OCI-LY1 (cell line): ENCODE measurements at regions not wholly inside any gene's neighbourhood (a gene's known extent, or its start where the extent isn't known, plus 50 kb on each side); places are given as distances from the start of the nearest gene placed in this dataset.

ENCODE experiments used
- H2AFZ ChIP-seq: fragments of 200-600 bp; sonication (generic), shearing (Covaris generic); 2 replicates; pipeline ENCODE4 v1.6.0; 2014; ENCODE audit warnings: antibody characterized with exemption, mild to moderate bottlenecking, low read length
- H3F3A ChIP-seq: fragments of 200-600 bp; sonication (generic), shearing (Covaris generic); 2 replicates; pipeline ENCODE4 v1.6.0; 2014; ENCODE audit warnings: mild to moderate bottlenecking, antibody characterized with exemption, low read length, moderate library complexity; ENCODE audit not compliant: insufficient read depth
- H3K27ac ChIP-seq: fragments of 200-600 bp; sonication (generic); 2 replicates; pipeline ENCODE4 v1.5.1; 2014; ENCODE audit warnings: low read length, mixed run types, mild to moderate bottlenecking, low read depth; ENCODE audit not compliant: poor library complexity, severe bottlenecking
- H3K27me3 ChIP-seq: fragments of 200-600 bp; sonication (generic); 2 replicates; pipeline ENCODE4 v1.6.0; 2014; ENCODE audit warnings: antibody characterized with exemption, mild to moderate bottlenecking, low read length, moderate library complexity; ENCODE audit not compliant: insufficient read depth
- H3K36me3 ChIP-seq: fragments of 200-600 bp; sonication (generic); 2 replicates; pipeline ENCODE4 v1.6.1; 2014; ENCODE audit warnings: mild to moderate bottlenecking, antibody characterized with exemption, low read length, moderate library complexity, mixed read lengths; ENCODE audit not compliant: insufficient read depth
- H3K4me1 ChIP-seq: fragments of 200-600 bp; sonication (generic); 2 replicates; pipeline ENCODE4 v1.5.1; 2014; ENCODE audit warnings: mild to moderate bottlenecking, low read length, moderate library complexity; ENCODE audit not compliant: insufficient read depth, severe bottlenecking
- H3K4me2 ChIP-seq: fragments of 200-600 bp; sonication (generic), shearing (Covaris generic); 2 replicates; pipeline ENCODE4 v1.6.1; 2014; ENCODE audit warnings: low read length
- H3K4me3 ChIP-seq: fragments of 200-600 bp; sonication (generic); 2 replicates; pipeline ENCODE4 v1.5.1; 2014; ENCODE audit warnings: low read length, low read depth, mild to moderate bottlenecking, mixed read lengths; ENCODE audit not compliant: poor library complexity, severe bottlenecking
- H3K79me2 ChIP-seq: fragments of 200-600 bp; shearing (Covaris generic); 2 replicates; pipeline ENCODE4 v1.6.1; 2016; ENCODE audit warnings: mixed run types, low read length, mixed read lengths; ENCODE audit not compliant: insufficient read depth
- H3K9ac ChIP-seq: fragments of 200-600 bp; sonication (generic), shearing (Covaris generic); 2 replicates; pipeline ENCODE4 v1.6.1; 2014; ENCODE audit warnings: mild to moderate bottlenecking, low read length, mixed read lengths
- H3K9me2 ChIP-seq: fragments of 200-600 bp; sonication (generic), shearing (Covaris generic); 2 replicates; pipeline ENCODE4 v1.6.1; 2014; ENCODE audit warnings: low read depth, mild to moderate bottlenecking, low read length, mixed read lengths
- H3K9me3 ChIP-seq: fragments of 200-600 bp; shearing (Covaris generic); 2 replicates; pipeline ENCODE4 v1.6.1; 2014; ENCODE audit warnings: low read length, mixed read lengths
- H4K20me1 ChIP-seq: fragments of 200-600 bp; sonication (generic), shearing (Covaris generic); 2 replicates; pipeline ENCODE4 v1.6.0; 2016; ENCODE audit warnings: mild to moderate bottlenecking, low read length; ENCODE audit not compliant: insufficient read depth
- CTCF ChIP-seq: fragments of 200-600 bp; sonication (generic), shearing (Covaris generic); IDR thresholded peaks from 2 replicates; pipeline ENCODE4 v1.5.1; 2017; ENCODE audit warnings: mild to moderate bottlenecking, antibody characterized with exemption, low read length, moderate library complexity, mixed read lengths
- EZH2 ChIP-seq: fragments of 200-600 bp; sonication (generic), shearing (Covaris generic); IDR thresholded peaks from 2 replicates; pipeline ENCODE4 v1.8.0; 2017; ENCODE audit warnings: borderline replicate concordance, mixed run types, mild to moderate bottlenecking, antibody characterized with exemption, low read length, moderate library complexity, mixed read lengths

- TF ChIP-seq EZH2 = no peak
- TF ChIP-seq CTCF = no peak
- H3K9me2 ChIP-seq = no peaks in the 10 kb centered on the region
- no peaks in the 10 kb centered on the region for H4K20me1 ChIP-seq
- H3K27me3 ChIP-seq = no peaks in the 10 kb centered on the region
- H3K36me3 ChIP-seq = no peaks in the 10 kb centered on the region
- H3K27ac ChIP-seq = no peak overlapping the region
- H3K4me3 ChIP-seq = no peak overlapping the region
- H3K4me2 ChIP-seq = no peak overlapping the region
- H2AFZ ChIP-seq = no peak overlapping the region
- H3K79me2 ChIP-seq = no peaks in the 10 kb centered on the region
- H3K9ac ChIP-seq = no peak overlapping the region
- no peaks in the 10 kb centered on the region for H3F3A ChIP-seq
- no peaks in the 10 kb centered on the region for H3K9me3 ChIP-seq
- H3K4me1 ChIP-seq = no peaks in the 10 kb centered on the region
Measured at GRCh38 chr4:149884046-149884445, 68.4 kb upstream of the IQCM start.

DNA sequence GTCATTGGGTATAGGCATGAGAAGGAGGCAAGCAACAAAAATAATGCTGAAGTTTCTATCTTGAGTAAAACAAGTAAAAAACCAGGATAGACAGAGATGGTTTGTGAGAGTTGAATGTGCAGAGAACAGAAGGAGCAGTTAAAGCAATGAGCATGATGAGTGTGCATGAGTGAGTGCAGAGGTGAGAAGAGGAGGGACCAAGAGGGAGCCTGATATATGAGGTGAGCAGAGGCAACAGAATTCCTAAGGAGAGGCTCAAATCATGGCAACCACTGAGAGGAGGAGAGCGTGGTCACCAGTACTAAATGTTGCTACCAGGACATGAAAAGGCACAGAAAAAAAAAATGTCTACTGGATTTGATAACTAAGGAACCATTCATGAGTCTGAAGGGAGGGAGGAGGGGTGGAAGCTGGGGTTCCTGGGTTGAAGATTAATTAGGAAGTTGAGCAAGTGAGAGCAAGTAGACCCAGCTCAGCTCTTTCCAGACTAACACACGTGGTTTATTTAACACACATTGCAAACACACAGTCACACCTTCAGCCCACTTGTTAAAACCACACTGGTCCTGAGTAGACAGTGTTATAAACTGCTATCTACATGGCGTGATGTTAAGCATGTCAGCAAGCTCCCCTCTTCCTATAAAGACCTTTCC is 69.0 kb upstream of the IQCM start:
- no peak for TF ChIP-seq CTCF
- no peak for TF ChIP-seq EZH2
- no peaks in the 10 kb centered on the region for H3F3A ChIP-seq

GRCh38 chr4:149885896-149886295 is 70.3 kb upstream of the IQCM start:
- no peaks in the 10 kb centered on the region for H3K9me3 ChIP-seq
- no peaks in the 10 kb centered on the region for H3K9me2 ChIP-seq
- H3K79me2 ChIP-seq = no peaks in the 10 kb centered on the region
- no peaks in the 10 kb centered on the region for H3K4me1 ChIP-seq
- H2AFZ ChIP-seq = no peak overlapping the region
- TF ChIP-seq CTCF = no peak
- no peak for TF ChIP-seq EZH2
- H3K4me2 ChIP-seq = no peak overlapping the region
- no peak overlapping the region for H3K27ac ChIP-seq
- no peaks in the 10 kb centered on the region for H4K20me1 ChIP-seq
- H3K27me3 ChIP-seq = no peaks in the 10 kb centered on the region
- no peak overlapping the region for H3K9ac ChIP-seq
- no peaks in the 10 kb centered on the region for H3K36me3 ChIP-seq
- no peaks in the 10 kb centered on the region for H3F3A ChIP-seq
- no peak overlapping the region for H3K4me3 ChIP-seq

More for the DNA sequence above, 69.0 kb upstream of the IQCM start:
- Histone ChIP-seq H3K4me3 (no peak overlapping the region), H3K4me2 (no peak overlapping the region), H2AFZ (no peak overlapping the region), H3K27me3 (no peaks in the 10 kb centered on the region), H3K27ac (no peak overlapping the region), H3K9ac (no peak overlapping the region), H4K20me1 (no peaks in the 10 kb centered on the region), H3K9me3 (no peaks in the 10 kb centered on the region), H3K36me3 (no peaks in the 10 kb centered on the region), H3K4me1 (no peaks in the 10 kb centered on the region), H3K9me2 (no peaks in the 10 kb centered on the region), H3K79me2 (no peaks in the 10 kb centered on the region)
